Progenitor cell of endocrine pancreas (in vitro differentiated cells): ENCODE measurements at regions not wholly inside any gene's neighbourhood (a gene's known extent, or its start where the extent isn't known, plus 50 kb on each side); places are given as distances from the start of the nearest gene placed in this dataset.

Experiments used
- DNase-seq: peaks from one replicate; pipeline ENCODE4 v3.0.0; 2021; ENCODE audit warnings: low spot score; ENCODE audit not compliant: unreplicated experiment
- H3K27ac Mint-ChIP-seq: 2 replicates; pipeline ENCODE4 v1.8.0; 2021; ENCODE audit warnings: mild to moderate bottlenecking, moderate library complexity, mixed read lengths
- H3K27me3 Mint-ChIP-seq: 2 replicates; pipeline ENCODE4 v1.8.0; 2021; ENCODE audit warnings: mixed read lengths
- H3K36me3 Mint-ChIP-seq: 2 replicates; pipeline ENCODE4 v1.8.0; 2022; ENCODE audit warnings: mixed read lengths; ENCODE audit not compliant: insufficient read depth
- H3K4me1 Mint-ChIP-seq: 2 replicates; pipeline ENCODE4 v1.8.0; 2021; ENCODE audit warnings: low read depth, mixed read lengths
- H3K4me3 Mint-ChIP-seq: 2 replicates; pipeline ENCODE4 v1.8.0; 2021; ENCODE audit warnings: low read depth, mild to moderate bottlenecking, moderate library complexity, mixed read lengths
- H3K9me3 Mint-ChIP-seq: 2 replicates; pipeline ENCODE4 v1.8.0; 2021; ENCODE audit warnings: low read depth, mixed read lengths
- CTCF ChIP-seq: fragments of 200-600 bp; sonication (generic); IDR thresholded peaks from one replicate; pipeline ENCODE4 v1.5.0; 2021; ENCODE audit warnings: antibody characterized with exemption, mild to moderate bottlenecking; ENCODE audit not compliant: unreplicated experiment

- Mint-ChIP-seq H3K9me3 (peaks cover 9% of the 10 kb centered on the region), H3K27ac (no peak overlapping the region), H3K36me3 (no peaks in the 10 kb centered on the region), H3K27me3 (peaks cover 5% of the 10 kb centered on the region), H3K4me1 (peaks cover 6% of the 10 kb centered on the region), H3K4me3 (no peak overlapping the region)
- TF ChIP-seq CTCF: no peak
- DNase-seq: no peak
Observed at GRCh38 chr6:18664401-18664800, 277.3 kb downstream of the RNF144B start.

DNA sequence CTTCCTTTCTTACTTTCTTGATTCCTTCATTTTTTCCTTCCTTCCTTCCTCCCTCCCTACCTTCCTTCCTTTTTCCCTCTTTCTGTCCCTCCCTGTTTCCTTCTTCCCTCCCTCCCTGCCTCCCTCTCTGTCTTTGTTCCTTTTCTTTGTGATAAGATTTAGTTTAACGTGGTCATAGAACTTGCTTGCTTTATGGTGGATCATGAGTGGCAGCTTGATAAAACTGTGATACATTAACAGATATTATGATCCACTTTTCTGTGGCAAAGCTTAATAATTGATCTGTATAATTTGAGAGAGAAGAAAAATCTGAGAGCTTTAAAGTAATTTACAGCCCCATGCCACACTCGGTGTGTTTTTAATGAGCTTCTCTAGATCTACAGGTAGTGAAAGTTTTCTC lies 280.5 kb downstream of the RNF144B start:
- Mint-ChIP-seq H3K27me3 (peaks cover 11% of the 10 kb centered on the region), H3K9me3 (no peaks in the 10 kb centered on the region), H3K36me3 (no peaks in the 10 kb centered on the region), H3K27ac (no peak overlapping the region), H3K4me1 (peaks cover 6% of the 10 kb centered on the region), H3K4me3 (no peak overlapping the region)
- no peak for DNase-seq
- no peak for TF ChIP-seq CTCF

DNA sequence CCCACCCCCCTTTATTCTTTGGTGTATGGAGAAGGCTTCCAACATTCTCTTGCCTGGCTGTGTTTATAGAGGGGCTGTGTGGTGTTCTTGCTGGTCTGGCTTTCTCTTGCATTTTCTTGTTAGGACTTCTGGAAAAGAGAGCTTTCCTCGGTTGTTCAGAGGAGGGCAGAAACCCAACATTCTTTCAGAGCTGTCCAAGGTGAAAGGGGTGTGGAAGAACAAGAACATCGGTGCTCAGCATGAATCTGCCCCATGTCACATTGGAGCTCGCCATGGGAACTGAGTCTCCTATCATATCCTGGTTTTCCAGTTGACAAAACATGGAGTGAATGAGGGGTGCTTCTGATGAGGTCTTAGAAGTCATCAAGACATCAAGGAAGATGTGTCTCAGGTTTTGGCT lies 281.8 kb downstream of the RNF144B start:
- H3K9me3 Mint-ChIP-seq: no peaks in the 10 kb centered on the region
- H3K4me1 Mint-ChIP-seq: peaks cover 6% of the 10 kb centered on the region
- peaks cover 12% of the 10 kb centered on the region for H3K27me3 Mint-ChIP-seq
- H3K27ac Mint-ChIP-seq: no peak overlapping the region
- no peak for TF ChIP-seq CTCF
- DNase-seq: no peak
- no peaks in the 10 kb centered on the region for H3K36me3 Mint-ChIP-seq
- no peak overlapping the region for H3K4me3 Mint-ChIP-seq

DNA sequence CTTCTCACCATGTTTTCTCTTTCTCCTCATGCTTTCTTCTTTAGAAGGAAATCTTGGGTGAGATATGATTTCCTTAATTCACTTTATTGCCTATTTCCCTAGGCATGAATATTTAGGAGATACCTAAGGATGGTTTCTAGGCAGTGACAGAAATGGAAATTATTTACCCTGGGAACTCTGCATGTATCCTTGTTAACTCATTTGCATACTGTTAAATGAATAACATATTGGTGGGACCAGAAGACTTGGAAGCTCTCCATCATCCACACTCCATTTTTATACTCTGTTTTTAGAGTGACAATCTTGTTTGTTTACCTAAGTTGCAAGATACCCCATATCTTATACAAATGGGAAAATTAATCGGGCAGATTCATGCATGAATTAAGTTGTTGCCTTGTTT lies 285.7 kb downstream of the RNF144B start:
- no peak for DNase-seq
- Mint-ChIP-seq H3K9me3 (no peaks in the 10 kb centered on the region), H3K4me1 (peaks cover 2% of the 10 kb centered on the region), H3K4me3 (no peak overlapping the region), H3K27ac (no peak overlapping the region), H3K27me3 (peaks cover 20% of the 10 kb centered on the region), H3K36me3 (no peaks in the 10 kb centered on the region)
- TF ChIP-seq CTCF: no peak

- no peak for DNase-seq
- Mint-ChIP-seq H3K4me1 (no peaks in the 10 kb centered on the region), H3K27ac (no peak overlapping the region), H3K36me3 (no peaks in the 10 kb centered on the region), H3K27me3 (peaks cover 19% of the 10 kb centered on the region), H3K4me3 (no peak overlapping the region), H3K9me3 (peaks cover 4% of the 10 kb centered on the region)
- TF ChIP-seq CTCF: no peak
Observed at GRCh38 chr6:18674346-18674745, 287.2 kb downstream of the RNF144B start.
